DND-41 (cell line): ENCODE measurements at regions not wholly inside any gene's neighbourhood (a gene's known extent, or its start where the extent isn't known, plus 50 kb on each side); places are given as distances from the start of the nearest gene placed in this dataset.

Experiments used
- ATAC-seq: fragments of 200-7000 bp; cut with Tn5 transposase; 3 replicates; pipeline ENCODE4 v1.9.1; 2021; ENCODE audit warnings: low read depth; ENCODE audit not compliant: insufficient read depth
- DNase-seq: peaks from one replicate; pipeline ENCODE4 v3.0.0-alpha.2; 2020
- H2AFZ ChIP-seq: 2 replicates; pipeline ENCODE4 v1.6.0; 2012; ENCODE audit warnings: low read depth, low read length
- H3K27ac ChIP-seq: 2 replicates; pipeline ENCODE4 v1.5.1; 2012; ENCODE audit warnings: low read length, inconsistent platforms
- H3K27me3 ChIP-seq: fragments of 200-600 bp; sonication (generic); 2 replicates; pipeline ENCODE4 v1.6.0; 2012; ENCODE audit warnings: low read length, mild to moderate bottlenecking, inconsistent platforms; ENCODE audit not compliant: insufficient read depth, poor library complexity
- H3K36me3 ChIP-seq: 2 replicates; pipeline ENCODE4 v1.5.1; 2012; ENCODE audit warnings: low read length, inconsistent platforms; ENCODE audit not compliant: insufficient read depth
- H3K4me1 ChIP-seq: 2 replicates; pipeline ENCODE4 v1.5.1; 2012; ENCODE audit warnings: mild to moderate bottlenecking, low read length; ENCODE audit not compliant: insufficient read depth
- H3K4me2 ChIP-seq: 2 replicates; pipeline ENCODE4 v1.6.0; 2012; ENCODE audit warnings: mild to moderate bottlenecking, moderate library complexity, low read length, inconsistent platforms; ENCODE audit not compliant: insufficient read depth
- H3K4me3 ChIP-seq, 2 experiments: fragments of 200-600 bp in 1 of 2; shearing (Covaris generic) in 1 of 2; 2 replicates each; pipeline ENCODE4 v1.5.1; 2012 to 2016; ENCODE audit warnings: inconsistent platforms in 2 of 2, low read length in 2 of 2, mild to moderate bottlenecking in 2 of 2, low read depth in 1 of 2, moderate library complexity in 1 of 2
- H3K79me2 ChIP-seq: 2 replicates; pipeline ENCODE4 v1.6.0; 2012; ENCODE audit warnings: low read length, inconsistent platforms; ENCODE audit not compliant: insufficient read depth
- H3K9ac ChIP-seq: 2 replicates; pipeline ENCODE4 v1.6.0; 2012; ENCODE audit warnings: low read depth, mild to moderate bottlenecking, inconsistent platforms, low read length, moderate library complexity
- H3K9me3 ChIP-seq: 2 replicates; pipeline ENCODE4 v1.5.1; 2012; ENCODE audit warnings: low read length, moderate library complexity, mild to moderate bottlenecking, inconsistent platforms; ENCODE audit not compliant: insufficient read depth, severe bottlenecking
- H4K20me1 ChIP-seq: 2 replicates; pipeline ENCODE4 v1.6.0; 2012; ENCODE audit warnings: low read length; ENCODE audit not compliant: insufficient read depth
- CTCF ChIP-seq: IDR thresholded peaks from 2 replicates; pipeline ENCODE4 v1.5.1; 2012; ENCODE audit warnings: borderline replicate concordance, low read length, moderate library complexity, mild to moderate bottlenecking; ENCODE audit not compliant: poor library complexity, severe bottlenecking; ENCODE audit errors: extremely low read depth
- EZH2 ChIP-seq: IDR thresholded peaks from 3 replicates; pipeline ENCODE4 v1.6.1; 2012; ENCODE audit warnings: borderline replicate concordance, low read depth, mild to moderate bottlenecking, moderate library complexity, low read length, inconsistent platforms; ENCODE audit not compliant: severe bottlenecking

- H3K4me2 ChIP-seq, result no peak overlapping the region
These were observed 82.1 kb upstream of the SHISA3 start for GRCh38 chr4:42315231-42315630.

GRCh38 chr4:42320822-42321388, 76.4 kb upstream of the SHISA3 start:
- Histone ChIP-seq H3K9me3 (no peaks in the 10 kb centered on the region), H3K27me3 (no peaks in the 10 kb centered on the region), H2AFZ (no peak overlapping the region), H3K9ac (no peak overlapping the region), H3K79me2 (no peaks in the 10 kb centered on the region), H3K4me2 (no peak overlapping the region), H3K27ac (no peak overlapping the region), H3K4me1 (no peaks in the 10 kb centered on the region), H3K36me3 (no peaks in the 10 kb centered on the region), H4K20me1 (no peaks in the 10 kb centered on the region), H3K4me3 (no peak overlapping the region)
- ATAC-seq, result no peak
- TF ChIP-seq EZH2 (no peak), CTCF (no peak)
- no peak for DNase-seq

More at GRCh38 chr4:42315231-42315630, 82.1 kb upstream of the SHISA3 start:
- Histone ChIP-seq H3K27ac (no peak overlapping the region), H2AFZ (no peak overlapping the region), H3K9me3 (no peaks in the 10 kb centered on the region), H3K4me3 (no peak overlapping the region), H3K4me1 (no peaks in the 10 kb centered on the region), H3K36me3 (no peaks in the 10 kb centered on the region), H3K79me2 (no peaks in the 10 kb centered on the region), H3K27me3 (no peaks in the 10 kb centered on the region), H3K9ac (no peak overlapping the region), H4K20me1 (no peaks in the 10 kb centered on the region)
- ATAC-seq, result no peak
- DNase-seq, result no peak
- no peak for TF ChIP-seq EZH2
- no peak for TF ChIP-seq CTCF

GRCh38 chr4:42326040-42326439, 71.2 kb upstream of the SHISA3 start:
- DNase-seq (no peak), ATAC-seq (no peak)
- no peaks in the 10 kb centered on the region for H4K20me1 ChIP-seq
- H3K27ac ChIP-seq, result no peak overlapping the region
- no peaks in the 10 kb centered on the region for H3K36me3 ChIP-seq
- no peak overlapping the region for H2AFZ ChIP-seq
- H3K4me3 ChIP-seq, result no peak overlapping the region
- no peaks in the 10 kb centered on the region for H3K4me1 ChIP-seq
- no peak overlapping the region for H3K9ac ChIP-seq
- no peaks in the 10 kb centered on the region for H3K79me2 ChIP-seq
- no peaks in the 10 kb centered on the region for H3K27me3 ChIP-seq
- no peaks in the 10 kb centered on the region for H3K9me3 ChIP-seq
- no peak overlapping the region for H3K4me2 ChIP-seq
- TF ChIP-seq EZH2, result no peak
- TF ChIP-seq CTCF, result no peak
